ENCODE measurements at regions not wholly inside any gene's neighbourhood (a gene's known extent, or its start where the extent isn't known, plus 50 kb on each side); places are given as distances from the start of the nearest gene placed in this dataset.

- Histone ChIP-seq H3K9me3 (replicated peaks) (no peaks in the 10 kb centered on the region), H3K27me3 (ENCODE audit: low read depth) (no peaks in the 10 kb centered on the region), H3K27ac (replicated peaks) (no peak overlapping the region), H3K36me3 (no peaks in the 10 kb centered on the region), H3K4me3 (no peak overlapping the region), H3K4me1 (no peaks in the 10 kb centered on the region)
- TF ChIP-seq CTCF (IDR thresholded peaks at IDR 0.05; ENCODE audit: borderline replicate concordance): no peak
- intact Hi-C loops (cut with micrococcal nuclease): no loop called here
- no peak for DNase-seq
These were observed 1379.9 kb downstream of the UQCRFS1 start for GRCh38 chr19:27833031-27833430.

GRCh38 chr19:27828829-27829228, 1384.1 kb downstream of the UQCRFS1 start:
- H3K36me3 ChIP-seq: no peaks in the 10 kb centered on the region
- no peaks in the 10 kb centered on the region for H3K9me3 ChIP-seq (replicated peaks)
- no peak for TF ChIP-seq CTCF (IDR thresholded peaks at IDR 0.05; ENCODE audit: borderline replicate concordance)
- H3K4me3 ChIP-seq: no peak overlapping the region
- intact Hi-C loops (cut with micrococcal nuclease): no loop called here
- no peak overlapping the region for H3K27ac ChIP-seq (replicated peaks)
- H3K4me1 ChIP-seq: no peaks in the 10 kb centered on the region
- no peak for DNase-seq
- no peaks in the 10 kb centered on the region for H3K27me3 ChIP-seq (ENCODE audit: low read depth)

- H3K9me3 ChIP-seq (replicated peaks): no peaks in the 10 kb centered on the region
- no peak for DNase-seq
- intact Hi-C loops (cut with micrococcal nuclease): no loop called here
- no peaks in the 10 kb centered on the region for H3K36me3 ChIP-seq
- H3K4me1 ChIP-seq: no peaks in the 10 kb centered on the region
- H3K4me3 ChIP-seq: no peak overlapping the region
- TF ChIP-seq CTCF (IDR thresholded peaks at IDR 0.05; ENCODE audit: borderline replicate concordance): no peak
- no peak overlapping the region for H3K27ac ChIP-seq (replicated peaks)
- no peaks in the 10 kb centered on the region for H3K27me3 ChIP-seq (ENCODE audit: low read depth)
These were observed 1388.8 kb downstream of the UQCRFS1 start for GRCh38 chr19:27824108-27824507.

GRCh38 chr19:27822336-27822735, 1390.6 kb downstream of the UQCRFS1 start:
- Histone ChIP-seq H3K9me3 (replicated peaks) (no peaks in the 10 kb centered on the region), H3K4me3 (no peak overlapping the region), H3K36me3 (no peaks in the 10 kb centered on the region), H3K4me1 (no peaks in the 10 kb centered on the region), H3K27me3 (ENCODE audit: low read depth) (no peaks in the 10 kb centered on the region), H3K27ac (replicated peaks) (no peak overlapping the region)
- DNase-seq: no peak
- TF ChIP-seq CTCF (IDR thresholded peaks at IDR 0.05; ENCODE audit: borderline replicate concordance): no peak
- intact Hi-C loops (cut with micrococcal nuclease): no loop called here

GRCh38 chr19:27821418-27822018, 1391.4 kb downstream of the UQCRFS1 start:
- H3K36me3 ChIP-seq: no peaks in the 10 kb centered on the region
- no peaks in the 10 kb centered on the region for H3K4me1 ChIP-seq
- no peaks in the 10 kb centered on the region for H3K27me3 ChIP-seq (ENCODE audit: low read depth)
- H3K9me3 ChIP-seq (replicated peaks): no peaks in the 10 kb centered on the region
- no peak overlapping the region for H3K4me3 ChIP-seq
- no peak overlapping the region for H3K27ac ChIP-seq (replicated peaks)
- intact Hi-C loops (cut with micrococcal nuclease): no loop called here
- DNase-seq: no peak
- TF ChIP-seq CTCF (IDR thresholded peaks at IDR 0.05; ENCODE audit: borderline replicate concordance): no peak

Measured in left ventricle myocardium inferior (tissue), 1 donor.